H54 (cell line): ENCODE measurements at regions not wholly inside any gene's neighbourhood (a gene's known extent, or its start where the extent isn't known, plus 50 kb on each side); places are given as distances from the start of the nearest gene placed in this dataset.

Experiments
- DNase-seq: peaks from one replicate; pipeline ENCODE4 v3.0.0; 2011; ENCODE audit warnings: low spot score, mixed read lengths; ENCODE audit not compliant: insufficient read length
- FAIRE-seq: peaks from 3 replicates; lab custom pipeline; 2011; peaks lifted over from hg19 to GRCh38; lab: Jason Lieb, UNC
- POLR2A ChIP-seq: IDR thresholded peaks from 2 replicates; pipeline ENCODE4 v1.6.1; 2011; ENCODE audit warnings: low read depth, mild to moderate bottlenecking, low read length

DNA sequence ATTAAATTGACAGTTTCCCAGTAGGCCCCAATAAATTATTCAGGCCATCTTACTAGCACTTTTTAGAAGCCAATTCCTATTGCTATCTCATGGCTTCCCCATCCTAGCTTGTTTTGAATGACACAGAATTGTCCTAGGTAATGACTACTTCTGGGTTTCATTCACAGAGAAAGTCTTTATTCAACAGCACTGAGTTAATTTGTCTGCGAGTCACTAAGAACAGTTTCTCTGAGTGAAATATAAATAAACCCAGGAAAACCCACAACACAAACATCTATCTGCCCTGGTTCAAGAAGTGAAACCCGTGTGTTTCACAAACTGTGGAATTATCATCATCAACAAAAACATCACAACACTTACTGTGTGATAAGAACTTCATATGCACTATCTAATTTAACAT lies 1366.8 kb downstream of the EPHA7 start:
- DNase-seq (no peak), FAIRE-seq (no peak)
- TF ChIP-seq POLR2A: no peak

GRCh38 chr6:92050216-92050615 lies 1369.1 kb downstream of the EPHA7 start:
- FAIRE-seq: no peak
- TF ChIP-seq POLR2A: no peak

DNA sequence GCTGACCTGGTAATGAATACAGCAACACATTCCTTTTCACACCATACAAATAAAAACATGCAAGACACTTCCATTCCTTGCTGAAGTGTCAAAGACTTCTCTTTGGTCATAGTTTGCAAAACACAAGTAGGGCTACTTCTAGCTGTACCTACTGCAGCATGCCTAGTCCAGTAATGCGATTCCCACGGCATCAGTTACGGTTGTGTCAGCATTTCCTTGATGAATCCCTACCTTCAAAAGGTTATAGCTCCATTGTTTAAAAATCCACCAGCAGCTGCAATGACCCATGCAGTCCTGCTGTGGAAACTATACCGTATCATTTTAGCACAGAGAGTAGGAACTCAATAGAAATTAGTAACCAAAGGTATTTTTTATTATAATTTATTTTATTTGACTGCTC lies 1371.5 kb downstream of the EPHA7 start:
- FAIRE-seq: no peak
- DNase-seq: no peak

More at GRCh38 chr6:92050216-92050615, 1369.1 kb downstream of the EPHA7 start:
- DNase-seq: no peak

GRCh38 chr6:92047152-92047850 lies 1372.1 kb downstream of the EPHA7 start:
- no peak for FAIRE-seq
- TF ChIP-seq POLR2A: no peak
- DNase-seq: no peak

More for the DNA sequence above, 1371.5 kb downstream of the EPHA7 start:
- TF ChIP-seq POLR2A: no peak

DNA sequence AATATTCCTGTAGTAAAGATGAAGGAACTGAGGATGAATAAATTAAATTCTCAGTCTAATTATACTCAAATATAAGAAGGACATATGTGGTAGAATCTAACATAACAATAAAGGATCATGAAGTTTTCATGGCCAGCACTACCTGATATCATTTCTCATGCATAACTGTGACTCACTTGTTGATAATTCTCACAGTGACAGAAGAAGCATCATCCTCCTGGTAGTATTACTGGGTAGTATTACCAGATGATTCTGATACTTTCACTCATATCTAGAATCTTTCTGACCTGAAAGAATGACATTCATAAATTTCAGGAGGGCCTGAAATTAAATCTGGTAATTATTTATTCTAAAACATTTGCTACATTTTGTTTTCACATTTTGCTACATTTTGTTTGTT lies 1375.0 kb downstream of the EPHA7 start:
- DNase-seq (no peak), FAIRE-seq (no peak)
- no peak for TF ChIP-seq POLR2A

GRCh38 chr6:92043777-92044176 lies 1375.6 kb downstream of the EPHA7 start:
- no peak for TF ChIP-seq POLR2A
- DNase-seq: no peak
- FAIRE-seq: no peak

- FAIRE-seq: no peak
- DNase-seq: no peak
- TF ChIP-seq POLR2A: no peak
These were observed 1392.5 kb downstream of the EPHA7 start for GRCh38 chr6:92026878-92027277.

DNA sequence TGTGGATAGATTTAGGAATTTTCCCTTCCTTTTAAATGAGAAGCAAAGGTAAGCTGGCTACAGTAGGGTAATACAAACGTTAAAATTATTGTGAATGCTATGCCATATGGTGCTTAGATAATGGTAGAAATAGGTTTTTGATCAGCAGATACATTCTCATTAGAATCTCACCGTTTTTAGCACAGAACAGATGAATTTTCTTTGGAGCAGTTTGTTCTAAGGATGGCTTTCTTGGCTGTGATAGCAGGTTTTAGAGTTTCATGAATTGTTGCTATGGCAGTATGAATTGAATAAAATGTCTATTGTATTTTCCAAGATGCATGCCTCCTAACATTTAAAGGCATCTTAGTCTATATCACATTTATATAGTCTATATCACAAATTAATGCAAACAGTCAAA lies 1394.5 kb downstream of the EPHA7 start:
- no peak for TF ChIP-seq POLR2A
- FAIRE-seq (no peak), DNase-seq (no peak)

- no peak for DNase-seq
- TF ChIP-seq POLR2A: no peak
- no peak for FAIRE-seq
These were observed 1395.2 kb downstream of the EPHA7 start for GRCh38 chr6:92024110-92024509.

DNA sequence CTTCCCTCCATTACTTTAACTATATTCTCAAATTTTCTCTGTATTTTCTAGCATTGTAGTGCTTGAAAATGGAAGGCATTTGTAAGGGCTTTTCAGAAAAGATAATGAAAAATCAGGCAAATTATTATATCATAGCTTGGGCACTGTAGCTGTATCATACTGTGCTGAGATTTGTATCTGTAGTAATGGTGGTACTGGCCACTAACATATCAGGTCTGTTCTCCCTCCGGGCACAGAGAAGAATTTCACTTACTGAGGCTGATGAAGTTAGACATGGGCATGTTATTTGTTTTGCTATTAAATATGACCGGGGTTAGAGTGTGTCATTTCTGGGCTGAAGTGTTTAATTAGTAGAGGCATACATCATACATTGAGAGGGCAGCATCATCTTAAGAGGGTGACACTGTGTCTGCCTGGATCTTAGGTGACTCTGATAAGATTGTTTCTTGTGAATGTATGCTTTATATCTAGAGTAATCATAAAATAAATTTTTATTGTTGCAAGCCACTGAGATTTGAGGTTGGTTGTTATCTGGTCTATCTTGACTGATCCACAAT lies 1395.9 kb downstream of the EPHA7 start:
- DNase-seq (no peak), FAIRE-seq (no peak)
- TF ChIP-seq POLR2A: no peak

GRCh38 chr6:92011681-92012245 lies 1407.6 kb downstream of the EPHA7 start:
- DNase-seq (no peak), FAIRE-seq (no peak)
- no peak for TF ChIP-seq POLR2A

- TF ChIP-seq POLR2A: no peak
- FAIRE-seq: no peak
- DNase-seq: no peak
These were observed 1410.4 kb downstream of the EPHA7 start for GRCh38 chr6:92008757-92009502.

DNA sequence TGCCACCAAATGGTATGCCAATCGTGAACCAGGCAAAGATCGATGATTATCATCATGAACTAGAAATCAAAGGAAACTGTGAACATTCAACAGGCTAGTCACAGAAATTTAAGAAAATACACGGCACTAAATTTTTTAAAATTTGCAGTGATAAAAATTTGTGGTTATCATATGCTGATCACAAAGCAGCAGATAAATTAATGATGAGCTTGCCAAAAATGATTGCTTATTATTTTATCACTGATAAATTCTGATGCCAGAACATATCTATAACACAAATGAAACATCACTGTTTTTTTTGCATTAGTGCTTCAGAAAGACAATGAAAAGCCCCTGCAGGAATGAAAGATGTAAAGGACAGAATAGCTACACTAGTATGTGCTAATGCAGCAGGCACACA lies 1413.2 kb upstream of the MAP3K7 start:
- FAIRE-seq (no peak), DNase-seq (no peak)
- no peak for TF ChIP-seq POLR2A

GRCh38 chr6:91994787-91995186 lies 1407.9 kb upstream of the MAP3K7 start:
- no peak for TF ChIP-seq POLR2A
- DNase-seq (no peak), FAIRE-seq (no peak)
